ENCODE measurements at regions not wholly inside any gene's neighbourhood (a gene's known extent, or its start where the extent isn't known, plus 50 kb on each side); places are given as distances from the start of the nearest gene placed in this dataset.

DNA sequence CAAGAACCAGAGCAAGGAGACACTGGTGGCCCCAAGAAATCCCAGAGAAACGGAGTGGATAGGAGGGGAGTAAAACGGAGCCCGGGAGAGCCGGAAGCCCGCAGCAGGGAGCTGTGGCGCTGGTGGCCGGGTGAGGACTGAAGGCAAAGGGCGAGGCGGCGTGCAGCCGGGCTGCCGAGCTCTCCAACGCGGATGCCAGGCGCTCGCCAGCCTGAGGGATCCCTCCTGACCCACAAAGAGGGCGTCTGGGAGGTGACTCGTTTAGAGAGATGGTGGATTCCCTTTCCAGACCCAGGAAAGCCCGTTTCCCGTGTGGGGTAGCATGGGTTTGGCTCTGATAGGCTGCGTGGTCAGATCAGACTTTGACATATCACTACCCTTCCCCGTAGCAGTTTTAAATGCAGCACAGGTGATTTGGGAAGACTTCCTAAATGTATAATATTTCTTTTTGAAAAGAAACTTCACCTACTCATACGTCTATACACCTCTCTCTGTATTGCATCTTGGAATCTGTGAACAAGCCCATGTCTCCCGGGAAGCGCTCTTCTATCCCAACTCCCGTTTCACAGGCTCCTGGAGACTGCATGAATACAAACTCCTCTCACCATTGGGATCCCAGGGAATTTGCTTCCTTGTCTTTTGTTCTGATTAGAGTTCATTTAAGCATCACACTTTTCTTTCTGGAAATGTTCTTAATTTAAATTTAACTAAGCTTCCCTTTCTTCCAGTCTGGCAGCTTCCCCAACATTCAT is 158.1 kb downstream of the C9orf152 start:
- peak; percentile 39 for ATAC-seq

DNA sequence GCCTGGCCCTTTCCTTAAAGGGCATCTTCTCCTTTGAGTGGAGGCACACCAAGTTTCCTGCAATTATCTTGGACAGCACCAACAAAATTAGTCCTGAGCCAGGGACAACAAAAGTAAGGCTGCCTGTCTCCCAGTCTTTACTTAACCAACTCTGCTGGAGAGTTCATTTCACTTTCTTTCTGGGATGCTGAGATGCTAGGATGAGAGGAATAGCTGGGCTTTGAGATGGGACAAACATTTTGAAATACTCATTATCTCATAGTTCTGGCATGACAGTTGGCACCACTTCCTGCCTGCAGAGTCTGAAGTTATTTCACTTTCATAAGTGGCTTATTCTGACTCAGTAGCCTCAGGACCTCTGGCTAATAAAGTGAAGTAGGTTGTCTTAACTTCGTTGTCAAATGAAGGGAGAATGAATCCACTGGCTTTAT is 157.0 kb downstream of the C9orf152 start:
- TF ChIP-seq ISL1 (CRISPR knock-in tag; IDR thresholded peaks at IDR 0.05) (peak; percentile 36), ESRRG (CRISPR knock-in tag; IDR thresholded peaks at IDR 0.05) (no peak)

More for the DNA sequence above, 158.1 kb downstream of the C9orf152 start:
- TF ChIP-seq ISL1 (CRISPR knock-in tag; IDR thresholded peaks at IDR 0.05) (no peak), ZFP30 (CRISPR knock-in tag; IDR thresholded peaks at IDR 0.05) (no peak), TOX (CRISPR knock-in tag; IDR thresholded peaks at IDR 0.05; ENCODE audit: borderline replicate concordance) (no peak), CSRNP3 (CRISPR knock-in tag; IDR thresholded peaks at IDR 0.05) (no peak), ZNF565 (CRISPR knock-in tag; conservative IDR thresholded peaks at IDR 0.05; ENCODE audit: low read depth) (no peak), TCF4 (CRISPR knock-in tag; IDR thresholded peaks at IDR 0.05; ENCODE audit: borderline replicate concordance) (no peak), BACH2 (CRISPR knock-in tag; IDR thresholded peaks at IDR 0.05; ENCODE audit: borderline replicate concordance) (no peak), SNAI2 (CRISPR knock-in tag; IDR thresholded peaks at IDR 0.05) (no peak)
- TF ChIP-seq, protein P1, sequence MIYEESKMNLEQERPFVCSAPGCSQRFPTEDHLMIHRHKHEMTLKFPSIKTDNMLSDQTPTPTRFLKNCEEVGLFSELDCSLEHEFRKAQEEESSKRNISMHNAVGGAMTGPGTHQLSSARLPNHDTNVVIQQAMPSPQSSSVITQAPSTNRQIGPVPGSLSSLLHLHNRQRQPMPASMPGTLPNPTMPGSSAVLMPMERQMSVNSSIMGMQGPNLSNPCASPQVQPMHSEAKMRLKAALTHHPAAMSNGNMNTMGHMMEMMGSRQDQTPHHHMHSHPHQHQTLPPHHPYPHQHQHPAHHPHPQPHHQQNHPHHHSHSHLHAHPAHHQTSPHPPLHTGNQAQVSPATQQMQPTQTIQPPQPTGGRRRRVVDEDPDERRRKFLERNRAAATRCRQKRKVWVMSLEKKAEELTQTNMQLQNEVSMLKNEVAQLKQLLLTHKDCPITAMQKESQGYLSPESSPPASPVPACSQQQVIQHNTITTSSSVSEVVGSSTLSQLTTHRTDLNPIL (CRISPR knock-in tag; IDR thresholded peaks at IDR 0.05; ENCODE audit: low read depth), result no peak

DNA sequence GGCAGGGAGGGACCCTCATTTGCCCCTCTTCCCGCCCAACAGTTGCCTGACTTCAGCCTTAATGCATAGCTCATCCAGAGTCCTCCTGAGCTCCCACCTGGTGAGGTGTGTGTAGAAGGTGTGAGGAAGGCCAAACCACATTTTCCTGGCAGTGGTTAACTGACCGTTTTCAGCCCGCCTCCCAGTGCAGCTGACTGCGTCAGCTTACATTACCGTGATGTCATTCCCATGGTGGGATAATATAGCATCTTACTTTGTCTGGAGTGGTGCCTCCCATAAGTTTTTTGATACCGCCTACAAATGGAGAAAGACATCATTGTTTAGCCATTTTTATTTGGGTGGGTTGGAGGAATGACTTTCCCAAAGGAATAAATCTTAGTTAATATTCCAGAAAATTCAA is 151.9 kb downstream of the C9orf152 start:
- ATAC-seq, result no peak
- TF ChIP-seq RARB (CRISPR knock-in tag; IDR thresholded peaks at IDR 0.05), result no peak
- no peak for TF ChIP-seq ZNF8 (CRISPR knock-in tag; IDR thresholded peaks at IDR 0.05)
- no peak for TF ChIP-seq ZFP30 (CRISPR knock-in tag; IDR thresholded peaks at IDR 0.05)
- TF ChIP-seq CSRNP3 (CRISPR knock-in tag; IDR thresholded peaks at IDR 0.05), result no peak
- TF ChIP-seq OSR1 (CRISPR knock-in tag; IDR thresholded peaks at IDR 0.05), result no peak
- TF ChIP-seq ZNF565 (CRISPR knock-in tag; conservative IDR thresholded peaks at IDR 0.05; ENCODE audit: low read depth), result no peak
- TF ChIP-seq TOX (CRISPR knock-in tag; IDR thresholded peaks at IDR 0.05; ENCODE audit: borderline replicate concordance), result no peak
- TF ChIP-seq BACH2 (CRISPR knock-in tag; IDR thresholded peaks at IDR 0.05; ENCODE audit: borderline replicate concordance), result no peak
- TF ChIP-seq, protein P1 (CRISPR knock-in tag; IDR thresholded peaks at IDR 0.05; ENCODE audit: low read depth), result no peak
- no peak for TF ChIP-seq ARNTL (CRISPR knock-in tag; IDR thresholded peaks at IDR 0.05; ENCODE audit: borderline replicate concordance, low read depth)
- TF ChIP-seq ISL1 (CRISPR knock-in tag; IDR thresholded peaks at IDR 0.05), result no peak
- no peak for TF ChIP-seq ZC3H10 (CRISPR knock-in tag; IDR thresholded peaks at IDR 0.05)
- no peak for TF ChIP-seq TCF4 (CRISPR knock-in tag; IDR thresholded peaks at IDR 0.05; ENCODE audit: borderline replicate concordance)

More for the DNA sequence above, 157.0 kb downstream of the C9orf152 start:
- peak; percentile 37 for ATAC-seq

DNA sequence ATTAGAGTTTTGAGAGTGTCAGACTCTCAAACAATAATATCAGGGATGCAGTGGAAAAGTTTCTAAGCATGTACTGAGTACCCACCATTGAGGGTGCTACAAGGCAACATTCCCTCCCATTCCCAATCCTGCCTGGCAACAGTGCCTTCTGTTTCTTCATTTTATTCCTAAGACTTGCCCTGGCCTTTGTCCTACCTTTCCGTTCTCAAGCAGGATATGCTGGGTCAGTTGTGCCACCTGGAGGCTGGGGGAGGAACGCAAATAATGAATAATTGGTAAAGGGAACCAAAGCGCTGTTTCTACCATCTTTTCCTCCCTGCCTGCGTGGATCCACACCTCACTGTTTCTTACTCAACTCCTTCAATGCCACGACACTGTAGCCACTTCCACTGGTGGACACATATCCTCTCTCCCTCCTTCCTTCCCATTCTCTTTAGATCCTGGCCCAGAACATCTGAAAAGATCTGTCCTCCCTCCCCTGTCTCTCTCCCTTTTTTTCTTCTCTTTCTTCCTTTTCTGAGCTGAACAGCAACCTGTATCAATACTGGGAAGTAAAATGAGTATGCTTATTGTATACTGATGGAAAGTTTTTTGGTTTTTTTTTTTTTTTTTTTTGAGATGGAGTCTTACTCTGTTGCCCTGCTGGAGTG is 149.5 kb downstream of the C9orf152 start:
- ATAC-seq, result peak; percentile 86
- TF ChIP-seq, protein P1 (CRISPR knock-in tag; IDR thresholded peaks at IDR 0.05; ENCODE audit: low read depth), result no peak
- no peak for TF ChIP-seq ZFP30 (CRISPR knock-in tag; IDR thresholded peaks at IDR 0.05)
- TF ChIP-seq ZNF8 (CRISPR knock-in tag; IDR thresholded peaks at IDR 0.05), result no peak
- TF ChIP-seq TCF4 (CRISPR knock-in tag; IDR thresholded peaks at IDR 0.05; ENCODE audit: borderline replicate concordance), result no peak
- no peak for TF ChIP-seq CSRNP3 (CRISPR knock-in tag; IDR thresholded peaks at IDR 0.05)
- TF ChIP-seq RARB (CRISPR knock-in tag; IDR thresholded peaks at IDR 0.05), result no peak
- TF ChIP-seq, protein P2, sequence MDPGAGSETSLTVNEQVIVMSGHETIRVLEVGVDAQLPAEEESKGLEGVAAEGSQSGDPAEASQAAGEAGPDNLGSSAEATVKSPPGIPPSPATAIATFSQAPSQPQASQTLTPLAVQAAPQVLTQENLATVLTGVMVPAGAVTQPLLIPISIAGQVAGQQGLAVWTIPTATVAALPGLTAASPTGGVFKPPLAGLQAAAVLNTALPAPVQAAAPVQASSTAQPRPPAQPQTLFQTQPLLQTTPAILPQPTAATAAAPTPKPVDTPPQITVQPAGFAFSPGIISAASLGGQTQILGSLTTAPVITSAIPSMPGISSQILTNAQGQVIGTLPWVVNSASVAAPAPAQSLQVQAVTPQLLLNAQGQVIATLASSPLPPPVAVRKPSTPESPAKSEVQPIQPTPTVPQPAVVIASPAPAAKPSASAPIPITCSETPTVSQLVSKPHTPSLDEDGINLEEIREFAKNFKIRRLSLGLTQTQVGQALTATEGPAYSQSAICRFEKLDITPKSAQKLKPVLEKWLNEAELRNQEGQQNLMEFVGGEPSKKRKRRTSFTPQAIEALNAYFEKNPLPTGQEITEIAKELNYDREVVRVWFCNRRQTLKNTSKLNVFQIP (CRISPR knock-in tag; IDR thresholded peaks at IDR 0.05; ENCODE audit: borderline replicate concordance, low read depth), result no peak
- no peak for TF ChIP-seq PPARA (CRISPR knock-in tag; IDR thresholded peaks at IDR 0.05; ENCODE audit: borderline replicate concordance)
- TF ChIP-seq ISL1 (CRISPR knock-in tag; IDR thresholded peaks at IDR 0.05), result no peak
- no peak for TF ChIP-seq ARNTL (CRISPR knock-in tag; IDR thresholded peaks at IDR 0.05; ENCODE audit: borderline replicate concordance, low read depth)
- TF ChIP-seq SNAI2 (CRISPR knock-in tag; IDR thresholded peaks at IDR 0.05), result no peak
- no peak for TF ChIP-seq ZNF70 (CRISPR knock-in tag; IDR thresholded peaks at IDR 0.05)
- TF ChIP-seq ZC3H10 (CRISPR knock-in tag; IDR thresholded peaks at IDR 0.05), result no peak
